Endothelial cell of umbilical vein (primary cell): ENCODE measurements at regions not wholly inside any gene's neighbourhood (a gene's known extent, or its start where the extent isn't known, plus 50 kb on each side); places are given as distances from the start of the nearest gene placed in this dataset.

Source experiments
- BruUV-seq: library from RNA; stranded (reverse); fragments of 400-500 nt; replicated peaks from 2 replicates; lab custom pipeline; 2021; lab: Mats Ljungman, UMichigan
- CTCF ChIA-PET: fragments of 300-600, 350-600 bp; sonication (Branson Sonifier 250); formaldehyde crosslinking; loops from one replicate; lab custom pipeline; 2021; ENCODE audit warnings: antibody characterized with exemption, inconsistent platforms; lab: Charles Lee
- POLR2A ChIA-PET: fragments of 300-600, 350-600 bp; sonication (Branson Sonifier 250); formaldehyde crosslinking; loops from one replicate; lab custom pipeline; 2021; ENCODE audit warnings: antibody characterized with exemption, inconsistent platforms; lab: Charles Lee
- DNase-seq: peaks from one replicate; pipeline ENCODE4 v3.0.0-alpha.2; 2011; ENCODE audit warnings: low read depth, low spot score
- FAIRE-seq: peaks from 2 replicates; lab custom pipeline; 2011; peaks lifted over from hg19 to GRCh38; lab: Jason Lieb, UNC
- H2AFZ ChIP-seq: 2 replicates; pipeline ENCODE4 v1.6.0; 2012; ENCODE audit warnings: low read depth, low read length, control low read depth, inconsistent platforms
- H3K27ac ChIP-seq: 2 replicates; pipeline ENCODE4 v1.5.1; 2011; ENCODE audit warnings: low read depth, mild to moderate bottlenecking, control low read depth, low read length, moderate library complexity; ENCODE audit not compliant: insufficient read depth
- H3K27me3 ChIP-seq, 2 experiments: 2 replicates each; pipeline versions ENCODE4 v1.6.0 to v1.6.1; 2011; ENCODE audit warnings: low read length in 2 of 2, mixed read lengths in 1 of 2; ENCODE audit not compliant: control insufficient read depth in 2 of 2, insufficient read depth in 2 of 2
- H3K36me3 ChIP-seq, 2 experiments: 2 replicates in 1 of 2; 3 replicates in 1 of 2; pipeline ENCODE4 v1.5.1; 2011; ENCODE audit warnings: low read length in 2 of 2, mild to moderate bottlenecking in 1 of 2, moderate library complexity in 1 of 2; ENCODE audit not compliant: control insufficient read depth in 2 of 2, insufficient read depth in 2 of 2; ENCODE audit errors: extremely low read depth in 1 of 2
- H3K4me1 ChIP-seq: 3 replicates; pipeline ENCODE4 v1.5.1; 2011; ENCODE audit warnings: mild to moderate bottlenecking, low read length; ENCODE audit not compliant: control insufficient read depth, insufficient read depth; ENCODE audit errors: extremely low read depth
- H3K4me2 ChIP-seq: 2 replicates; pipeline ENCODE4 v1.6.1; 2011; ENCODE audit warnings: low read length, control low read depth, mixed read lengths; ENCODE audit not compliant: insufficient read depth
- H3K4me3 ChIP-seq, 3 experiments: fragments of 200-600 bp in 1 of 3; sonication (generic), shearing (Covaris generic) in 1 of 3; replicated peaks in 1 of 3; 2 replicates each; pipeline ENCODE4 v1.5.1; 2011 to 2016; ENCODE audit warnings: control low read depth in 3 of 3, low read length in 3 of 3, mild to moderate bottlenecking in 2 of 3, inconsistent platforms in 1 of 3, low read depth in 1 of 3, moderate library complexity in 1 of 3; ENCODE audit not compliant: insufficient read depth in 1 of 3
- H3K79me2 ChIP-seq: 2 replicates; pipeline ENCODE4 v1.6.0; 2012; ENCODE audit warnings: low read length, inconsistent platforms; ENCODE audit not compliant: control insufficient read depth, insufficient read depth
- H3K9ac ChIP-seq: replicated peaks from 2 replicates; pipeline ENCODE3; 2011; ENCODE audit warnings: low read length, control low read depth; ENCODE audit not compliant: insufficient read depth; ENCODE audit errors: extremely low read depth
- H3K9me1 ChIP-seq: replicated peaks from 3 replicates; pipeline ENCODE4 v1.6.0; 2011; ENCODE audit warnings: mild to moderate bottlenecking, low read length; ENCODE audit not compliant: control insufficient read depth, insufficient read depth; ENCODE audit errors: extremely low read depth
- H3K9me3 ChIP-seq: replicated peaks from 2 replicates; pipeline ENCODE4 v1.5.1; 2012; ENCODE audit warnings: low read length, inconsistent platforms; ENCODE audit not compliant: control insufficient read depth, insufficient read depth
- H4K20me1 ChIP-seq: replicated peaks from 2 replicates; pipeline ENCODE3; 2011; ENCODE audit warnings: mild to moderate bottlenecking, low read length; ENCODE audit not compliant: control insufficient read depth, insufficient read depth; ENCODE audit errors: extremely low read depth
- FOS ChIP-seq: IDR thresholded peaks from 2 replicates; pipeline ENCODE4 v1.6.1; 2011; ENCODE audit warnings: mild to moderate bottlenecking, low read length, moderate library complexity, borderline replicate concordance; ENCODE audit not compliant: insufficient read depth
- GATA2 ChIP-seq: IDR thresholded peaks from 2 replicates; pipeline ENCODE4 v1.7.0; 2011; ENCODE audit warnings: low read depth, mild to moderate bottlenecking, moderate library complexity, mixed read lengths, low read length; ENCODE audit not compliant: insufficient read length, insufficient read depth
- MYC ChIP-seq: IDR thresholded peaks from one replicate; pipeline ENCODE4 v1.6.1; 2011; ENCODE audit warnings: mild to moderate bottlenecking, low read depth, low read length
- dilution Hi-C: fragments of 300-500 bp; cut with MboI; formaldehyde crosslinking; loops from one replicate; pipeline ENCODE4 v1.15.0; 2019; ENCODE audit warnings: low sequenced_read_pairs; ENCODE audit not compliant: extremely low pct_ligation_motif_present
- intact Hi-C: fragments of 100-400 bp; cut with micrococcal nuclease; formaldehyde crosslinking; loops from one replicate; pipeline ENCODE4 v1.10.0; 2022
- TF ChIP-seq, protein P1 (sequence below), 2 donors: IDR thresholded peaks; 1 replicate in 1 of 2; 2 replicates in 1 of 2; pipeline ENCODE4 v1.5.1; 2011; ENCODE audit warnings: low read length in 2 of 2, mild to moderate bottlenecking in 2 of 2, moderate library complexity in 2 of 2, control low read depth in 1 of 2, inconsistent platforms in 1 of 2, low read depth in 1 of 2; ENCODE audit not compliant: insufficient read depth in 1 of 2; ENCODE audit errors: extremely low read depth in 1 of 2

DNA sequence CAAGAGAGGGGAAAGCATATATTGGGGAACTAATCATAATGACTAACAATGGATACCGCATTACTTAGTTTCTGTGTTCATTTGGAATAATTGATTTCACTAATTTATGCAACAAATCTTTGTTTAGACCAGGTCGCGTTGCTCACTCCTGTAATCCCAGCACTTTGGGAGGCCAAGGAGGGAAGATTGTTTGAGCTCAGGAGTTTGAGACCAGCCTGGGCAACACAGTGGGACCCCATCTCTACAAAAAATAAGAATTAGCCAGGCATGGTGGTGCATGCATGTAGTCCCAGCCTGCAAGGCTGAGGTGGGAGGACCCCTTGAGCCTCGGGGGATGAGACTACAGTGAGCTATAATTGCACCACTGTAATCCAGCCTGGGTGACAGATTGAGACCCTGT lies 585.7 kb upstream of the CBLB start:
- dilution Hi-C loops (no loop called here), intact Hi-C loops (no loop called here)
- DNase-seq (no peak), FAIRE-seq (no peak)
- BruUV-seq = no TSS peak
- ChIA-PET POLR2A (no interaction called here), CTCF (no interaction called here)
- Histone ChIP-seq H4K20me1 (no peaks in the 10 kb centered on the region), H3K9me3 (no peaks in the 10 kb centered on the region), H3K36me3 (no peaks in the 10 kb centered on the region), H3K27ac (no peak overlapping the region), H3K4me1 (no peaks in the 10 kb centered on the region), H3K9ac (no peak overlapping the region), H3K4me3 (no peak overlapping the region), H3K27me3 (no peaks in the 10 kb centered on the region), H3K9me1 (no peaks in the 10 kb centered on the region), H2AFZ (no peak overlapping the region), H3K79me2 (no peaks in the 10 kb centered on the region), H3K4me2 (no peak overlapping the region)
- no peak for TF ChIP-seq FOS

DNA sequence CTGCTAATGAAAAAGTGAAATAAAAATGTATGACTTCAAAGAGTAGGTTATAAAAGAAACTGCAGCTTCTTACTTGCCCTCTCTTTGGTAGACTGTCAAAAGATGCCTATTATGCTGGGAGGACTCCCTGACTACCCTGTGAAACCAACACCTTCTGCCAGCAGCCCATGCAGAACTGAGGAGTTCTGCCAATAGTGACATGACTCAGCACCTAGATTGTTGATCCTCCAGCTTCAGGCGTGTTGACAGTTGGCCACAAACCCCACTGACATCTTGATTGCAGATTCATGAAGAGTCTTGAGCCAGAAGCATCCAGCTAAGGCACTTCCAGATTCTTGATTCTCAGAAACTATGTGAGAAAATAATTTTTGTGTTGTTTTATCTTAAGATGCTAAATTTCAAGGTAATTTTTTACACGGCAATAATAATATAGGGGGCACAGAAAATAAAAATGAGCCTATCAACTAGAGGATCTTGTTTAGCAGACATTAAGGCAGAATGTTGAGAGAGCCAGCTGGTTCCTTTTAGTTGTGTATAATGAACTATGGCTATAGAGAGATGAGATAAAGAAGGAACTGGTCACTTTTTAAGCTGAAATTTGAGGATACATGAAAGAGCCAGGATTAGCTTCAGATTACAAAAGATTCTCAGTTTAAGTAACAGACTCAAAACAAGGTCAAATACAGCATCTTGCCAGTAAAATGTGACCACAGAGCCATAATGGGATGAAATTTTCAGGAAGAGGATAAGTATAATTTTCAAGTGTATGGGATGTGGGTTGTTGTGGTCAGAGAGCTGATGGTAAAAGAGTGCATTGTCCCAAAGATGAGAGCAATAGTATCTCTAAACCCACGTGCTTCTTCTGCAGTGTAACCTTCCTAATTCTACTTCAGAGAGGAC lies 588.7 kb upstream of the CBLB start:
- CTCF ChIA-PET = no interaction called here
- no peaks in the 10 kb centered on the region for H3K4me1 ChIP-seq
- no peak overlapping the region for H3K27ac ChIP-seq
- no peak for FAIRE-seq
- dilution Hi-C loops = no loop called here
- intact Hi-C loops = no loop called here
- H3K9me1 ChIP-seq = no peaks in the 10 kb centered on the region
- H4K20me1 ChIP-seq = no peaks in the 10 kb centered on the region
- no peak overlapping the region for H3K9ac ChIP-seq
- H2AFZ ChIP-seq = no peak overlapping the region
- no peak overlapping the region for H3K4me3 ChIP-seq
- H3K9me3 ChIP-seq = no peaks in the 10 kb centered on the region
- no peaks in the 10 kb centered on the region for H3K27me3 ChIP-seq
- TF ChIP-seq, protein P1, sequence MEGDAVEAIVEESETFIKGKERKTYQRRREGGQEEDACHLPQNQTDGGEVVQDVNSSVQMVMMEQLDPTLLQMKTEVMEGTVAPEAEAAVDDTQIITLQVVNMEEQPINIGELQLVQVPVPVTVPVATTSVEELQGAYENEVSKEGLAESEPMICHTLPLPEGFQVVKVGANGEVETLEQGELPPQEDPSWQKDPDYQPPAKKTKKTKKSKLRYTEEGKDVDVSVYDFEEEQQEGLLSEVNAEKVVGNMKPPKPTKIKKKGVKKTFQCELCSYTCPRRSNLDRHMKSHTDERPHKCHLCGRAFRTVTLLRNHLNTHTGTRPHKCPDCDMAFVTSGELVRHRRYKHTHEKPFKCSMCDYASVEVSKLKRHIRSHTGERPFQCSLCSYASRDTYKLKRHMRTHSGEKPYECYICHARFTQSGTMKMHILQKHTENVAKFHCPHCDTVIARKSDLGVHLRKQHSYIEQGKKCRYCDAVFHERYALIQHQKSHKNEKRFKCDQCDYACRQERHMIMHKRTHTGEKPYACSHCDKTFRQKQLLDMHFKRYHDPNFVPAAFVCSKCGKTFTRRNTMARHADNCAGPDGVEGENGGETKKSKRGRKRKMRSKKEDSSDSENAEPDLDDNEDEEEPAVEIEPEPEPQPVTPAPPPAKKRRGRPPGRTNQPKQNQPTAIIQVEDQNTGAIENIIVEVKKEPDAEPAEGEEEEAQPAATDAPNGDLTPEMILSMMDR (IDR thresholded peaks at IDR 0.05; ENCODE audit: extremely low read depth in 1 of 2, insufficient read depth in 1 of 2, low read depth in 1 of 2, low read length in 2 of 2) = no peak
- no peak for TF ChIP-seq GATA2
- TF ChIP-seq MYC = no peak
- H3K4me2 ChIP-seq = no peak overlapping the region
- no peaks in the 10 kb centered on the region for H3K36me3 ChIP-seq
- POLR2A ChIA-PET = no interaction called here
- BruUV-seq = no TSS peak
- H3K79me2 ChIP-seq = no peaks in the 10 kb centered on the region
- DNase-seq = peak; percentile 24
